DMS53 treated with DMSO at 0.1 percent for 48 hours (cell line): ENCODE measurements at regions not wholly inside any gene's neighbourhood (a gene's known extent, or its start where the extent isn't known, plus 50 kb on each side); places are given as distances from the start of the nearest gene placed in this dataset.

Source experiments
- DNase-seq: peaks from one replicate; lab custom pipeline; 2025; ENCODE audit not compliant: unreplicated experiment; lab: John Stamatoyannopoulos, UW

DNA sequence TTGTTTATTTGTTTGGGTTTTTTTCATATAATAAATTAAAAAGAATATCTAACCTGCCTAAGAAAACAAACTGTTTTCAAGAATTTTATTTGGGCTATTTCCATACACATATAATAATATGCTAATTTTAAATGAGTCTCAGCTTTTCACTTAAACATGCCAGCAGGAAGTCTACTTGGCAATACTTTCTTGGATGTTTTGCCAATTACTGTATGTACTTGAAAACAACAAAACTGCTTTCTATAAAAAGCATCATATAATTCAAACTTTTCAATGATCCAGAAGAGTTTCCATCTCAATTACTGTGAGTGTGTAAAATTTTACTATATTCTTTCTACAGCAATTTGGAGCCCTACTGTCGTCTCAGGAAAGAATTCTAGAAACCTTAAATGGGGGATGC is 961.2 kb downstream of the PCDH17 start:
- no peak for DNase-seq

DNA sequence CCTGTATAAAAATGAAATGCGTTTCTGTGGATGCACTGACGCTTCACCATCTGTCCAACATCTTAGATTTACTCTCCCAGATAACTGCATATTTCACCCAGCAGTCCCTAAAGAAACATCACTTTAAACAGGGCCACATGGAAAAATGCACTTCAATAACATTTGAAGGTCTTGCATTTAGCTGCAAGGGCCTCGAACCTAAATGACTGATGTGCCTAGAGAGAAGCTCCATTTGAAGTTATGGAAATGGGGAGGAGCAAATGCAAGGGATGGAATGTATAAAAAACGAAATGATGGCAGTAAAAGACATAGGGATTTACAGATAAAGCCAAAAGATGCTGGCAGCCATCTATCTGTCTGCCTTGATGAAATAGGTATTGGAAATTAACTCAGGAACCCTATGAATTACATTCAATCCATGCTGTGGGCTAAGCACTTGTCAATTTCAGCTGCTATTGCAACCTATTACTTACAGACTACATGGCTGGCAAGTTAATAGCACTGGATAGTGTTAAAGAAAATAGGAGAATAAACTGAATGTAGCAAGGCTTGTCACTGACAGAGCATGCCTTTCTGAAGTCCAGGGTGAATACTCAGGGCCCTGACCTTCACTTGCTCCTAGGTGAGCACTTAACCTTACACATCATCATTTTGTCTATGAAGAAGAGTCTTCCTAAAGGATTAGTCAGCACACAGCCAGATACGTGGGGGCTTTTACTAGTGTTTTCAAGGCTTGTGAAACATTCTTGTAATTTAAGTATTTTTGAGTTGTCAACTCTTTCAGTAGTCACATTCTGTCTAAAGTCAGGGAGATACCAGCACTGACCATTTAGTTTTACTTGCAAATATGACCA is 963.4 kb downstream of the PCDH17 start:
- no peak for DNase-seq

DNA sequence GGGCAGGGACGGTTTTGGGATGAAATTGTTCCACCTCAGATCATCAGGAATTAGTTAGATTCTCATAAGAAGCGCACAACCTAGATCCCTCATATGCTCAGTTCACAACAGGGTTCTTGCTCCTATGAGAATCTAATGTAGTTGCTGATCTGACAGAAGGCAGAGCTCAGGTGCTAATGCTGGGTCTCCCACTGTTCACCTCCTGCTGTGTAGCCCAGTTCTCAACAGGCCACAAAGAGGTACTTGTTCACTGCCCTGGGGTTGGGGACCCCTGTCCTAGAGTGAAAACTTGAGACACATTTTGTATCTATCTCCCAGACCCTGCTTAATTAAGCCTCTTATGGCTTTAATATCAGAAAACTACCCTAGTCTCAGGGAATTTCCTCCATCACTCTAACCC is 966.0 kb downstream of the PCDH17 start:
- no peak for DNase-seq

DNA sequence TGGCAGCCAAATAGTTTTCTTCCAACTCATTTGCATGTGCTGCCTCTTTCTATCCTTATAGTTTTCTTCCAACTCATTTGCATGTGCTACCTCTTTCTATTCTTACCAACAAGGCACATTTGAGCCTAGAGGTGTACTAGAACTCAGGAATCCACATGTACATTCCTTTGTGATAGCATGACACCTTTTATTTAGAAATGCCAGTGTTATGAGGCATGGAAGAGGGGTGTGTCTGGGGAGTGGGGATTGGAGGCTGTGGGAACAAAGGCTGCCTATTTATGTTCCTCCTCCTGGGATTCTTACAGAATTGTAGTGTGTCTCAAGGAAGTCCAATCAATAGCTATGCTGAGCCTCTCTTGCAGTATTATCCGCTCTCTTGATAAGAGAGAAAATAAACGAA is 966.7 kb downstream of the PCDH17 start:
- no peak for DNase-seq

DNA sequence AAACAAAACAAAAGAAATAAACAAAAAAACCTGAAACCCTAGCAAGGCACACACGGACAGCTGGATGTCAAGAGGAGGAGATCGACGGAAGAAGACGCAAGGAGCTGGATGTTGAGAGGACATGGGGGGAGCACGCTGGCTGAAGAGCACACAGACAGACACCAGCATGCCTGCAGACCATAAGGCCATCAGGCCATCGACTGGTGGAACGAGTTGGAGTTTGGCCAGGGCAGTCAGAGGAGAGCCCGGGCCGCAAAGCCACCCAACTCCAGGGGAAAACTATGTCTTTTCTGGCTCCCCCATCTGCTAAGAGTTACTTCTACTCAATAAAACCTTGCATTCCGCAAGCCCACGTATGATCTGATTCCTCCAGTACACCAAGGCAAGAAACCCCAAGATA is 979.6 kb downstream of the PCDH17 start:
- no peak for DNase-seq

DNA sequence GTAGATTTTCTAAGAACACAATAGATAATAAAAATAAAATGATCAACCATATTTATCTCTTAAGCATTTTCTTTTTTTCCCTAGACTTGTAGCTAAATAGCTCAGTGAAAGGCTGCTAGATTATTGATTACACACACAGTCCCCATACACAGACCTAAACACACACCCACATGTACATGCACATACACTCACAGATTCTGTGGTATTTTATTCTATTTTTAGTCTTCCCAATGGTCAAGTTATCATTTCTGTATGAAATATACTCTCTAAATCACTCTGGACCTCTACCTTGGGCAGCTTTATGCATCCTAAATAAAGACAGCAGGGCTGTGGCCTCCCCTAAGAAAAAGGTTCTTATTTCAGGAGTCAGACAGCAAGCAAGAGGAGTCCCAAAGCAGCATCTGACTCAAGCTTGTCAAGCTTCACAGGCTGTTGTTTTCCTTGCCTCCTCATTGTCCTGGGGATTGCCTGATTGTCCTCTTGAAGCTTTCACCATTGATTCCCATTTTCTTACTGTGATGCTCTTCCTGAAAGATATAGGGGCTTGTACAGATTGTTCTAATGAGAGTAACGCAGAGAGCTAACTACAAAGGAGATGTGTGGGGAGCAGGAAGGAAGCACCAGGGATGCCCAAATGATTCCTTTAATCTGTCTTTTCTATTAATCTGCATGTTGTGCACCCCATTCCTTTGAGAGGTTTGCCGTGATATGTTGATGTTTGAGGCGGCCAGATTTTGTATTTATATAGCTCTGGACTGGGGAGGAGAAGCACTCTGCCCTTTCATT is 986.5 kb downstream of the PCDH17 start:
- no peak for DNase-seq

DNA sequence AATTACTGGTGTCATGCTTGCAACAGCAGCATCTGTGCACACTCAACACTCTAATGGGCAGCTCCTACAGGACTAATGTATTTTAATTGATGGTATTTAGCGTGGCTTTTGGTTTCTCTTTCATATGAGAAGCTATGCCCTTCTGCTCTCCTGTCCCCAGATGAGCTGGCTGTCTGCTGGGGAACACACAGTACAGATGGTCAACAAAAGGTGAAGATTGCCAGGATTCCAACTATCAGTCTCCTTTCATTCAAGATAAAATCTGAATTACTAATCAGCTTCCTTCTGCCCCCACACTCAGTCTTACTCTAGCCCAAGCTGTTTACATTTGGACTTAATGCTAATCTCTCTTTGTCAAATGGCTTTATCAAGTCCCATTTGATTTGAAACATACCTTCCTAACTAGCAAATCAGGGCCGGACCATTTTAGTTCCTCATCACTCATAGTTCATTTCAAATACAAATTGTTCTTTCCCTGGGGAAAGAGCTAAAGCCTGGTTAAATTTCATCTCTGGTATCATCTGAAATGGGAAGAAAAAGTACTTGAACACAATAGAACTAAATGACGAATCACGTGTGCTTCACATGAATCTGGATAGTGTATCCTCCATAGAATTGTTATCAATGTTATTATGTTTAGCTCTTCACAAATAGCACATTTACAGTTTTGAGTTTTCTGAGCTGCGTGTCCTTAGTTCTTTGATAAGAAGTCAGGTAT is 988.0 kb downstream of the PCDH17 start:
- DNase-seq = no peak

DNA sequence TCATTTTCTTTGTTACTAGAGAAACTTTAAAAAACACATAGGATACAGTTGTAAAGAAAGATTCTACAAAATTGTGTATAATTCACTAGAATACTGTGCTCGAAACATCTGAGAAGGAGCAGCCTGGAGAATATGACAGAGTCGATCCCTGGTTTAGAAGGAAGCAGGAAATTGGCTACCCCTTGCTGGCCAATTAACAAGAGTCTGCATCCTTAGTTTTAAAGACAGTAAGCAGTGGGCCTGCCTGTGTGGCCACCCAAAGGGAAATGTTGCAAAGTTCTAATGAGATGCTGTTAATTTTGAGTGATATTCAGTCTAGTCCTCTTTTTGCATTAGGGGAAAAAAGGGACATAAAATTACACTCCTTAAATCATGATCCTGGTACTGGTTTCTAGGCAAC is 988.6 kb downstream of the PCDH17 start:
- no peak for DNase-seq

DNA sequence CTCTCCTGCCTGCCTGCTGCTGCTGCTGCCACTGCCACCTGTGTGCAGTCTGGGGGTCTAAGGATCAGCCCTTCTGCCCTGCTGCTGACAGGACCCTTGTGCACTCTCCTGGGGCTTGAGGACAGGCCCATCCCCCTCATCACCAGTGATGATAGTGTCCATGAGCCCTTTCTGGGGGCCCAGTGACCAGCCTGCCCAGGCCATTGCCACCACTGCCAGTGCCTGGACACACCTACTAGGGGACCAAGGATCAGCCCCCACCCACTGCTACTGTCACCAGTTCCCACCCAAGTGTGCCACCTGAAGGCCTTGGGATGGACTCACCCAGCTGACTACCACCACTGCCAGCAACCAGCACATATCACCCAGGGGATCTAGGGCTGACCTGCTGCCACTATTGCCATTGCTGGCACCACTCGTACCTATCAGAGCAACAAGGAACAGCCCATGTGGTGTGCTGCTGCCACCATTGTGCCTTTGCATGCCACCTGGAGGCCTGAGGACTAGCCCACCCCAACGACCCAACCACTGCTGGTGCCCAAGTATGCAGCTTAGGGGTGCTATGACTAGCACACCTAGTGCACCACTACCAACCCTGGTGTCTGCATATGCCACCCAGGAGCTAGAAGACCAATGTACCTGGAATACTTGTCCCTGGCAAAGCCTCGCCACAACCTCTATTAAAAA is 994.3 kb downstream of the PCDH17 start:
- DNase-seq = no peak

DNA sequence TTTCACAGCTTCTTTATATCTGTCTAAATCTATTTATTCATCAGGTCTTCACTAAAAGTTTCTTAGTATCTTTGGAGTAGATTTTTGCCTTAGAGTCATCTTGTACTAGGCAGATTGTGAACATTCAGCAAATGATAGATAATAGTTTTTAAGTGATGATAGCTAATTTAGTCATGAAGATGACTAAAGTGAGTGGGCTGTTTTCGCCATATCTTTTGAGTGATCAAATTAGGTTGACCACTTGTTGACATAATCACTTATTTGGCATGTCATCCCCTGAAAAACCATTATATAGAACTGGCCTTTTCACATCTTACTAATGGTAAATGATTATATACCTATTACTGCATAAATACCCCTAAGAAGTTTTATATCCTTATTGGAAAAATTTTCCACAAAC is 999.2 kb downstream of the PCDH17 start:
- DNase-seq = no peak

DNA sequence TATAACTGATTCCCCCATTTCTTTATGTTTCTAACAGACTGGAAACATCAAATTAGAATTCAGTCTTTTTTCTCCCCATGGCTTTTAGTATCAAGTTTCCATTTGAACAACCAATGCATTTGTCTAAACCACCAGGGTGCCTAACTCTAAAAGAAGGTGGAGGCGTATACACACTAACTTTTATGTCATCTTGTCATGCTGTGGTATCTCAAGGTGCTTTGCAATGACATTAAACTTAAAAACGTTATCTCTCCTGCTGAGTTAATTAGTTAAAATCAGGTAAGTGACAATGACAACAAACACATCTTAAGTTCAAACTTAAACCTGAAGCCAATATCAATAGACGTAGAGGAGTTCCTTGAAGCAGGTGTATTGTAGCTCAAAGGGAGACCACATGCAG is 1001.7 kb downstream of the PCDH17 start:
- DNase-seq = no peak

DNA sequence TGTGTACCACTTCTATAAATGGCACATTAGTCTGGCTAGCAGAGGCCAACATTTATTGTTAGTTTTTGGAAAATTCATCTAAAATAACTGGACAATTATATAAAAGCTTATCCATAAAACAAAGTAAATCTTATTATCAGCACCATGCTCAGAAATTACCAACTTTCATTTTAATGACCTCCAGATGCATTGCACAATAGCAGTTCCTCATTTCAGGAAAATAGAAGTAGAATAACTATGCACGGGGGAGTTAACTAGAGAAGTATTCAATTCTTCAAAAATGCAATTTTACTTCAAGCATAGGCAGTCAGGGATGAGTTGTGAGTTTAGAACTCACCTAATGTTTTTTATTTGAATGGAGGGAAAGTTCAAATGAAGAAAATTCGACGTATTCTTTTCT is 1023.5 kb downstream of the PCDH17 start:
- DNase-seq = no peak

DNA sequence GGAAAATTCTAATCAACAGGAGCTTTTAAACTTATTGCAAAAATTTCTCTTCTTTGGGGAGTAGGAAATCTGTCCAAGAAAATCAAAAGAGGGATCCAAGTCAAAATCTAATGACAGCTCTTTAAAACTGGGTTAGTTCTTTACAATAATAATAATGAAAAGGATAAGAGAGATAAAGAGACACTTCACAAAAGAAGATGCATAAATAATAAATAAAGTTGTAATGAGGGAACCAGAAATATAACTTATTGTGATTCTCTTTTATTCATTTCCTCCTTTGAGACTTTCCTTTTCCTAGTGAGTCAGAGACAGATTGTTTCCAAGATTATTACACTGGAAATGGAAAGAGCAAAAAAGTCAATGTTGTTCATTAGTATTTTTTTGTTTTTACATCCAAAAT is 1029.3 kb downstream of the PCDH17 start:
- DNase-seq = no peak

DNA sequence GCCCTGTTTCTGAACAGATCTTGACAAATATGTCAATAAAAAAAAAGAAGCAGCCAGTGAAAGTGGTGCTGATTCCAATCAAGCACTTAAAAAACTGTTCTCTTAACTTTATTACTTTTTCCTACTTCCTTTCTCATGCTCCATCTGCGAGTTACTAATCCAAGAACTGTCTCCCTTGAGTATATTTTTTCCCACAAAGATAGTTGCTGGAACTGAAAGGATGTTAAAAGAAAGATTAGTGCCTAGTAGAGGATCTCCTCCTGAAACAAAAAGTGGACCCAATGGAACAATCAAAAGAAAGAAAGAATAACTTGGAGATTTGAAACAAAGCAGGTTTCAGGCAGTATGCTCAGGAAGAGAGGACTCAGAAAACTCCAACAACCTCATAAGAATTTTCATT is 1034.8 kb downstream of the PCDH17 start:
- DNase-seq = no peak

DNA sequence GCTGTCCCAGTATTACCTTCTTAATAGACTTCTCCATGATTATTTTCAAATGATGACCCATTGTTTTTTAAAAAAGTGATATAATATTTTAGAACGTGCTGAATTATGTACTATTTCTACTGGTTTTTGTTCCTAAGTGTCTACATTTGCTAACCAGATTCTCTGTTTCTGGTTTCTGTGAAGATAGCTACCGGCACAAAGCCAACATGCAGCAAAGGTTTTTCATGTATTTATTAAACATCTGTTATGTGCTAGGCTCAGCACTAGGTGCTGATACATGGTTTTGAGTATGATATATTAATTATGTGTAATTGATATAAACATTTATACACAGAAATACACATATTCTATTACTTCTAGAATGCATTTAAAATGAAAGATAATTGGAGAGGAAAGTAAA is 1035.6 kb downstream of the PCDH17 start:
- no peak for DNase-seq

DNA sequence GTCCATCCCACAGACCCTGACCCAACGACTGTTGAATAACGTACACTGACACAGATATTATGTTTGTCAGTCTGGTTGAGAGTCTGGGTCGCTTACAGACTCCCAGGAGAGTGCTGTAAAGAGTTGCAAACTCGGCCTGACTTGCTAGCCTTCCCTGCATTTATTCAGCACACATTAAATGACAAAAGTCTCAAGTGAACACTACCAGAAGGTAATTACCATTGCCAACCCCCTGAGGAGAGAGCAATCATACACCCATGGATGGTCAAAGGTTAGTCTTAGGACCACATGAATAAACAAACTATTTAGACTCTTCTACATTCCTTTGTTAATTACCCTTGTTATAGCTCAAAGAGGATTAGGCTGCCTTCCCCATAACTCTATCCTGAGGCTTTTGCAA is 1048.6 kb downstream of the PCDH17 start:
- no peak for DNase-seq

DNA sequence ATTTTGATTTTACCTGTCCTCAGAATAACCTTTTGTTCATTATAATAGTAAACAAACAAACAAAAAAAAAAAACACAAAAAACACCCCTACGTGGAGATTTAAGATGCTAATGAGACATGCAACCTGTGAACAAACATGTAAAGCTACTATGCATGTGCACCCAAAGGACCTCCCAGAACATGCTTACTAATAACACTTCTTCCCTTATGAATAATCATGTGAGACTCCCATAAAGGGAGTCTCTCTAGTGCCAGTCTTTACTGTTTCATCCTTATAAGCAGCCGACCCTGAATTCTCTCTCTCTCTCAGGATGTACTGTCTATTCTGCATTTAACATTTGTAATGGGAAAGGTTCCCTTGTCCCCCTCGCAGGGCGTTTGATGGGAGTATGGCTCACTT is 1051.1 kb downstream of the PCDH17 start:
- DNase-seq = no peak

DNA sequence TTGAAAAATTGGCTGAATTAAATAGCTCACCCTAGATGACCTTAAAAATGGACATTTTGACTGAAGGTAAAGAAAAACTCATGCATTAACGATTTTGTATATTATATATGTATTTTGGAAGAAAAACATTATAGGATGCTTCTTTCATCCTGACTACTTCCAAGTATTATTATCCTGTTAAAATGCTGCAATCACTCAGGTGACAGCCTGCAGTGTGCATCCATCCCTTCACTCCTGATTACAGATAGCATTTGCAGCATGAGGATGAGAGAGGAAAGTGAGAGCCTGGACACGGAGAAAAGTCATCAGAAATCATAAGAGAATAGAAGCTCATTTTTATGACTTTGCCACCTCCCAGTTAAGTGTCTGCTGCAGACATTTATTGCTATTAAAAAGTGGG is 1055.6 kb downstream of the PCDH17 start:
- no peak for DNase-seq

DNA sequence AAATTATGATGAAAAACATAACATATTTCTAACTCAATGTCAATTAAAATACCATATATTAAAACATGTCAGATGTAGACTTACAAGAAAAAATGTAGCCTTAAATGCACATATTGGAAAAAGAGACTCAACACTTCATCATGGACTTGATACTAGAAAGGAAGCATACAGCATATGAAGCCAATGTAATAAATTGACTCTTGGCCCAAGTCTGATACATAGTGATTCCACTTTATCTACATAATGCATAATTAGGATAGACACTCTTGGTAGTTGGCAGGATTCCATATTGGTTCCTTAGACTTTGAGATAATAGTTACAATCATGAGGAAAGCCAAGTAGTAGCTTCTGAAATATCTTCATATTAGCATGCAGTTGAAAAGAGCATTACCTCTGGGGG is 1067.0 kb downstream of the PCDH17 start:
- DNase-seq = no peak

DNA sequence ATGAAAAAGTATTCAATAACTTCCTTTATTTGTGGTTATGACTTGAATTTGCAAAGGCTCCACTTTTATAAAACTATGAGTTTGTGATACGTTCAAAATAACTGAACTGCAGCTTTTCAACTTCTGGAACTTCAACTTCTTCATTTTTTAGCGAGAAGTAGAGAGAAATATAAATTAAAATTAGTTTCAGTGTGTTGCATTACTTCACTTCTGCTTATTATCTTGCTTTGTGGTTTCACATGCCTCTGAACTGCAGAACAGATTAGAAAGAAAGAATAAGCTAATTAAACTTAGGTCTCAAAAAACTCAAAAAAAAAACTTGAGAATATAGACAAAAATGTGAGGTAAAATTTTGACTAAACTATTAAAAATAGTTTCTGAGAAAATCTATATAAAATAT is 1073.4 kb downstream of the PCDH17 start:
- DNase-seq = no peak

DNA sequence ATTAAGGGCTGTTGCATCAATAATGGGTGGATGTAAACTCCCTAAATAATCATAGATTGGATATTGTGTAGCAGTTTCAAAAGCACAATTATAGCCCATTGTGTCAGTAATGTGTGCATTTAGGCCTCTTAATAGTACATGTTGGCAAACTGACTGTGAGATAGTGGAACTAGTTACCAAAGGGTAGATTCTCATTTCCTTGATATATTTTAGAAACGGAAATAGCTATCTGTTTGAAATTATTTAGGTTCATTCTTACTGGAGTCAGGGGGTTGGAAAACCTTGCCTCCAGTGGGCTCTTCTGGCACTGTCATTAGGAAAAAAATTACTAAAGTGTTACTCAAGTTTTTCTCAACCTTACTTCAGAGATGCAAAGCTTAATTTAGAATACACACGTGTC is 1074.9 kb downstream of the PCDH17 start:
- DNase-seq = no peak
